Spleen (tissue), 7 donors: ENCODE measurements at regions not wholly inside any gene's neighbourhood (a gene's known extent, or its start where the extent isn't known, plus 50 kb on each side); places are given as distances from the start of the nearest gene placed in this dataset.

ENCODE experiments used
- POLR2AphosphoS5 ChIP-seq, 3 donors: sonication (generic); formaldehyde crosslinking; IDR thresholded peaks; one replicate each; pipeline ENCODE4 v1.5.1; 2017; ENCODE audit warnings: antibody characterized with exemption in 3 of 3
- TF ChIP-seq, protein P1 (sequence below), 11 experiments: fragments of 200-600 bp in 7 of 11; fragments of 450-650 bp in 4 of 11; sonication (generic) in 4 of 11; IDR thresholded peaks in 8 of 11; conservative IDR thresholded peaks in 3 of 11; 1 replicate in 7 of 11; 2 replicates in 4 of 11; pipeline versions ENCODE4 v1.4.0 to v1.8.0; 2016 to 2021; ENCODE audit warnings: antibody characterized with exemption in 11 of 11, inconsistent platforms in 4 of 11, mild to moderate bottlenecking in 1 of 11
- donor health status: DM: no; HTN: no; CAD: no; lungs with moderate emphysema.
- donor health status: DM: no; HTN: no; CAD: no.
- donor health status: DM: no; HTN: no; CAD: no.

DNA sequence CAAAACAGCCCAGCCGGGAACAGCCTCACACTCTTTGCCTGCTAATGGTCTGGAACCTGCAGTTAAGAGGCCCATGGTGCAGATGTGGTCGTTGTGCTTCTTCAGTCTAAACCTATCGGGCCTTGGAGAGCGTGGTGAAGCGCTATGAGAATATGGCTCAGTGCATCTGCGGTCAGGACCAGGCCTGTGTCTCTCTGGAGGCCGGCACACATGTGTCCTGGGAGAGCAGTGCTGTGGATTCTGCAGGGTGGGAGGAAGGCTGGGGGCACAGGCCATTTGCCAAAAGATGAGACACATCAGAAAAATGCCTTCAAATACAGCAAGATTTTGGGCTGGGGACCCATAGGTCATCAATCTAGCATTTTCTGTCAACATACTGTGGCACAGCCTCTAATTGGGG is 231.5 kb upstream of the GLI3 start:
- TF ChIP-seq, protein P1, sequence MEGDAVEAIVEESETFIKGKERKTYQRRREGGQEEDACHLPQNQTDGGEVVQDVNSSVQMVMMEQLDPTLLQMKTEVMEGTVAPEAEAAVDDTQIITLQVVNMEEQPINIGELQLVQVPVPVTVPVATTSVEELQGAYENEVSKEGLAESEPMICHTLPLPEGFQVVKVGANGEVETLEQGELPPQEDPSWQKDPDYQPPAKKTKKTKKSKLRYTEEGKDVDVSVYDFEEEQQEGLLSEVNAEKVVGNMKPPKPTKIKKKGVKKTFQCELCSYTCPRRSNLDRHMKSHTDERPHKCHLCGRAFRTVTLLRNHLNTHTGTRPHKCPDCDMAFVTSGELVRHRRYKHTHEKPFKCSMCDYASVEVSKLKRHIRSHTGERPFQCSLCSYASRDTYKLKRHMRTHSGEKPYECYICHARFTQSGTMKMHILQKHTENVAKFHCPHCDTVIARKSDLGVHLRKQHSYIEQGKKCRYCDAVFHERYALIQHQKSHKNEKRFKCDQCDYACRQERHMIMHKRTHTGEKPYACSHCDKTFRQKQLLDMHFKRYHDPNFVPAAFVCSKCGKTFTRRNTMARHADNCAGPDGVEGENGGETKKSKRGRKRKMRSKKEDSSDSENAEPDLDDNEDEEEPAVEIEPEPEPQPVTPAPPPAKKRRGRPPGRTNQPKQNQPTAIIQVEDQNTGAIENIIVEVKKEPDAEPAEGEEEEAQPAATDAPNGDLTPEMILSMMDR (IDR thresholded peaks at IDR 0.05 in 8 of 11, conservative IDR thresholded peaks at IDR 0.05 in 3 of 11), result no peak
- no peak for TF ChIP-seq POLR2AphosphoS5 (IDR thresholded peaks at IDR 0.05)
